Endothelial cell of umbilical vein (primary cell): ENCODE measurements at regions not wholly inside any gene's neighbourhood (a gene's known extent, or its start where the extent isn't known, plus 50 kb on each side); places are given as distances from the start of the nearest gene placed in this dataset.

Source experiments
- BruUV-seq: library from RNA; stranded (reverse); fragments of 400-500 nt; replicated peaks from 2 replicates; lab custom pipeline; 2021; lab: Mats Ljungman, UMichigan
- CTCF ChIA-PET: fragments of 300-600, 350-600 bp; sonication (Branson Sonifier 250); formaldehyde crosslinking; loops from one replicate; lab custom pipeline; 2021; ENCODE audit warnings: antibody characterized with exemption, inconsistent platforms; lab: Charles Lee
- POLR2A ChIA-PET: fragments of 300-600, 350-600 bp; sonication (Branson Sonifier 250); formaldehyde crosslinking; loops from one replicate; lab custom pipeline; 2021; ENCODE audit warnings: antibody characterized with exemption, inconsistent platforms; lab: Charles Lee
- DNase-seq: peaks from one replicate; pipeline ENCODE4 v3.0.0-alpha.2; 2011; ENCODE audit warnings: low read depth, low spot score
- FAIRE-seq: peaks from 2 replicates; lab custom pipeline; 2011; peaks lifted over from hg19 to GRCh38; lab: Jason Lieb, UNC
- H2AFZ ChIP-seq: 2 replicates; pipeline ENCODE4 v1.6.0; 2012; ENCODE audit warnings: low read depth, low read length, control low read depth, inconsistent platforms
- H3K27ac ChIP-seq: 2 replicates; pipeline ENCODE4 v1.5.1; 2011; ENCODE audit warnings: low read depth, mild to moderate bottlenecking, control low read depth, low read length, moderate library complexity; ENCODE audit not compliant: insufficient read depth
- H3K27me3 ChIP-seq, 2 experiments: 2 replicates each; pipeline versions ENCODE4 v1.6.0 to v1.6.1; 2011; ENCODE audit warnings: low read length in 2 of 2, mixed read lengths in 1 of 2; ENCODE audit not compliant: control insufficient read depth in 2 of 2, insufficient read depth in 2 of 2
- H3K36me3 ChIP-seq, 2 experiments: 2 replicates in 1 of 2; 3 replicates in 1 of 2; pipeline ENCODE4 v1.5.1; 2011; ENCODE audit warnings: low read length in 2 of 2, mild to moderate bottlenecking in 1 of 2, moderate library complexity in 1 of 2; ENCODE audit not compliant: control insufficient read depth in 2 of 2, insufficient read depth in 2 of 2; ENCODE audit errors: extremely low read depth in 1 of 2
- H3K4me1 ChIP-seq: 3 replicates; pipeline ENCODE4 v1.5.1; 2011; ENCODE audit warnings: mild to moderate bottlenecking, low read length; ENCODE audit not compliant: control insufficient read depth, insufficient read depth; ENCODE audit errors: extremely low read depth
- H3K4me2 ChIP-seq: 2 replicates; pipeline ENCODE4 v1.6.1; 2011; ENCODE audit warnings: low read length, control low read depth, mixed read lengths; ENCODE audit not compliant: insufficient read depth
- H3K4me3 ChIP-seq, 3 experiments: fragments of 200-600 bp in 1 of 3; sonication (generic), shearing (Covaris generic) in 1 of 3; replicated peaks in 1 of 3; 2 replicates each; pipeline ENCODE4 v1.5.1; 2011 to 2016; ENCODE audit warnings: control low read depth in 3 of 3, low read length in 3 of 3, mild to moderate bottlenecking in 2 of 3, inconsistent platforms in 1 of 3, low read depth in 1 of 3, moderate library complexity in 1 of 3; ENCODE audit not compliant: insufficient read depth in 1 of 3
- H3K79me2 ChIP-seq: 2 replicates; pipeline ENCODE4 v1.6.0; 2012; ENCODE audit warnings: low read length, inconsistent platforms; ENCODE audit not compliant: control insufficient read depth, insufficient read depth
- H3K9ac ChIP-seq: replicated peaks from 2 replicates; pipeline ENCODE3; 2011; ENCODE audit warnings: low read length, control low read depth; ENCODE audit not compliant: insufficient read depth; ENCODE audit errors: extremely low read depth
- H3K9me1 ChIP-seq: replicated peaks from 3 replicates; pipeline ENCODE4 v1.6.0; 2011; ENCODE audit warnings: mild to moderate bottlenecking, low read length; ENCODE audit not compliant: control insufficient read depth, insufficient read depth; ENCODE audit errors: extremely low read depth
- H3K9me3 ChIP-seq: replicated peaks from 2 replicates; pipeline ENCODE4 v1.5.1; 2012; ENCODE audit warnings: low read length, inconsistent platforms; ENCODE audit not compliant: control insufficient read depth, insufficient read depth
- H4K20me1 ChIP-seq: replicated peaks from 2 replicates; pipeline ENCODE3; 2011; ENCODE audit warnings: mild to moderate bottlenecking, low read length; ENCODE audit not compliant: control insufficient read depth, insufficient read depth; ENCODE audit errors: extremely low read depth
- EZH2 ChIP-seq: IDR thresholded peaks from 2 replicates; pipeline ENCODE4 v1.6.1; 2012; ENCODE audit warnings: borderline replicate concordance, low read depth, mild to moderate bottlenecking, moderate library complexity, low read length, inconsistent platforms; ENCODE audit not compliant: severe bottlenecking
- FOS ChIP-seq: IDR thresholded peaks from 2 replicates; pipeline ENCODE4 v1.6.1; 2011; ENCODE audit warnings: mild to moderate bottlenecking, low read length, moderate library complexity, borderline replicate concordance; ENCODE audit not compliant: insufficient read depth
- JUN ChIP-seq: IDR thresholded peaks from 2 replicates; pipeline ENCODE4 v1.6.1; 2011; ENCODE audit warnings: borderline replicate concordance, low read depth; ENCODE audit not compliant: insufficient read length, insufficient read depth
- MYC ChIP-seq: IDR thresholded peaks from one replicate; pipeline ENCODE4 v1.6.1; 2011; ENCODE audit warnings: mild to moderate bottlenecking, low read depth, low read length
- POLR2A ChIP-seq: IDR thresholded peaks from 2 replicates; pipeline ENCODE4 v1.6.1; 2012; ENCODE audit warnings: low read depth, mild to moderate bottlenecking, control low read depth, low read length
- POLR2AphosphoS5 ChIP-seq: IDR thresholded peaks from 2 replicates; pipeline ENCODE4 v1.6.1; 2012; ENCODE audit warnings: low read depth, mild to moderate bottlenecking, control low read depth, low read length, moderate library complexity; ENCODE audit not compliant: insufficient read depth
- dilution Hi-C: fragments of 300-500 bp; cut with MboI; formaldehyde crosslinking; loops from one replicate; pipeline ENCODE4 v1.15.0; 2019; ENCODE audit warnings: low sequenced_read_pairs; ENCODE audit not compliant: extremely low pct_ligation_motif_present
- intact Hi-C: fragments of 100-400 bp; cut with micrococcal nuclease; formaldehyde crosslinking; loops from one replicate; pipeline ENCODE4 v1.10.0; 2022
- TF ChIP-seq, protein P1 (sequence below): IDR thresholded peaks from 2 replicates; pipeline ENCODE4 v1.6.1; 2011; ENCODE audit not compliant: insufficient read depth, insufficient read length

DNA sequence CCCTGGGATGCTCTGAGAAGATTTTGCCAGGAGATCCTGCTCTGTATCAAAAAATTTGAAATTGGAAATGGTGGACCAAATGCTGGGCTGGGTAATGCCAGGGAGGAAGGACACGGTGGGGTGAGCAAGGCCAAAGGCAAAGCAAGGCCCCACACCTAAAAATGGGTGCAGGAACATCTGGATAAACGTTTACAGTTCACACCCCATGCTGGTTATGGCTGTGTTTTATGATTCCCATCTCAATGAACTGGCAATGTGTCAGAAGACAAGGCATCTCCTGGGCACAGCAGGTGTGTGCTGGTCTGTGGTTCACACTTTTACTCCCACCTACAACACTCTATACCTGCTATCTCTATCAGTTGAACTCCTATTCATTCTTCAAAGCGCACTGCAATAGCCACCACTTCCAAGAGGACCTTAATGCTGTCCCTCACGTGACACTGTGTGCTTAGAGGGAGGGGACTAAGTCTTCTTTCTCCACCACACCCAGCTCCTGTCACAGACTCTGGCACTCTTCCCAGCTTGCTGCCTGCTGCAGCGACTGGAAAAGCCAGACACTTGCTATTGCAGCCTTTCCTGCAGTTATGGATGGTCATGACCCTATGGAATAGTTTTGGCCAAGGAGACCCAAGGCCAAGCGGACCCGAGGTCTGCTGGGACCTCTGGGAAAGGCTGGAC, 277.5 kb downstream of the CTTN start:
- Histone ChIP-seq H2AFZ (no peak overlapping the region), H3K4me3 (no peak overlapping the region), H3K4me1 (no peaks in the 10 kb centered on the region), H3K79me2 (no peaks in the 10 kb centered on the region), H4K20me1 (no peaks in the 10 kb centered on the region), H3K9me1 (no peaks in the 10 kb centered on the region), H3K4me2 (no peak overlapping the region), H3K27ac (no peak overlapping the region), H3K36me3 (no peaks in the 10 kb centered on the region), H3K9me3 (no peaks in the 10 kb centered on the region), H3K27me3 (no peaks in the 10 kb centered on the region), H3K9ac (no peak overlapping the region)
- dilution Hi-C loops = no loop called here
- intact Hi-C loops = no loop called here
- BruUV-seq = no TSS peak
- DNase-seq = no peak
- FAIRE-seq = no peak
- TF ChIP-seq EZH2 = no peak
- no peak for TF ChIP-seq JUN
- no peak for TF ChIP-seq POLR2AphosphoS5
- ChIA-PET CTCF (no interaction called here), POLR2A (no interaction called here)

DNA sequence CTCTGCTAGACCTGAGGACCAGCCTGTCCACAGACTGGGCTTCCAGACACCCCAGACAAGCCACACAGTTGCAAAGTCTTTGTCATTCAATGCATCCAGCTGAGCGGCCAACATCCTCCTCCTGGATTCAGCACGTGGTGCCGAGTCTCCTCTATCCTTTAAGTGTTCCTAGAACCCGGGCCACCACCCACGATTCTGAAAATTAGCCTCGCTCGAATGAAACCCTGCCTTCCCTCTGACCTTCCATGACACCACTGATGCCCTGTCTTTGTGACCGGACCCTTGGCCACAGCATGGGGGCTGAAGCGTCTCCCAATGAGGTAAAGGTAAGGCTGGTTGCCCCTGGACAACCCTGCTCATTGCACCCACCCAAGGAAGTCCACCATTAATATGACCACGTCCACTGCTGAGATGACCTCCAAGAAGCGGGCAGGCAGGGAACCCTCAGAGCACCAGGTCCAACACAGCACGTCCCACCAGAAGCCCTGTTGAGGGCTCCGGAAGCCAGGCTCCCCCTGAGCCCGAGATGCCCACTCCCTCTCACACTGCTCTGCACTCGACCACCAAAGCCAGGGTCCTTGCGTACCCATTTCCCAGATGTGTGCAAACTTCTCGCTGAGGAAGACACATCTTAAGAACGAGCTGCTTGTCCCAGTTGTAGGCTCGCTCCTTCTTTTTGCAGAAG, 279.0 kb downstream of the CTTN start:
- H3K36me3 ChIP-seq = no peaks in the 10 kb centered on the region
- no peaks in the 10 kb centered on the region for H4K20me1 ChIP-seq
- H3K9me1 ChIP-seq = no peaks in the 10 kb centered on the region
- dilution Hi-C loops (no loop called here), intact Hi-C loops (no loop called here)
- no peaks in the 10 kb centered on the region for H3K27me3 ChIP-seq
- TF ChIP-seq POLR2A (no peak), FOS (no peak), EZH2 (no peak), MYC (no peak)
- TF ChIP-seq, protein P1, sequence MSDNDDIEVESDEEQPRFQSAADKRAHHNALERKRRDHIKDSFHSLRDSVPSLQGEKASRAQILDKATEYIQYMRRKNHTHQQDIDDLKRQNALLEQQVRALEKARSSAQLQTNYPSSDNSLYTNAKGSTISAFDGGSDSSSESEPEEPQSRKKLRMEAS = no peak
- no peaks in the 10 kb centered on the region for H3K9me3 ChIP-seq
- H2AFZ ChIP-seq = no peak overlapping the region
- FAIRE-seq (no peak), DNase-seq (no peak)
- H3K4me1 ChIP-seq = no peaks in the 10 kb centered on the region
- no peak overlapping the region for H3K27ac ChIP-seq
- no peaks in the 10 kb centered on the region for H3K79me2 ChIP-seq
- POLR2A ChIA-PET = no interaction called here
- no peak overlapping the region for H3K9ac ChIP-seq
- CTCF ChIA-PET = no interaction called here
- no peak overlapping the region for H3K4me3 ChIP-seq
- BruUV-seq = no TSS peak
- H3K4me2 ChIP-seq = no peak overlapping the region
